DMS53 (cell line): ENCODE measurements at regions not wholly inside any gene's neighbourhood (a gene's known extent, or its start where the extent isn't known, plus 50 kb on each side); places are given as distances from the start of the nearest gene placed in this dataset.
"Not testable (repeated sequence)": the region's sequence is repeated elsewhere in the genome, so short reads cannot be mapped to it uniquely, and the experiment has no call there.

Experiments used
- DNase-seq: peaks from one replicate; lab custom pipeline; 2025; lab: John Stamatoyannopoulos, UW

GRCh38 chr16:22436823-22437652 is 62.6 kb upstream of the CDR2 start:
- peak; percentile 84 for DNase-seq

- not testable (repeated sequence) for DNase-seq
Measured at GRCh38 chr16:22436326-22436822, 62.0 kb upstream of the CDR2 start.

- DNase-seq: not testable (repeated sequence)
Measured at GRCh38 chr16:22431314-22431713, 56.9 kb upstream of the CDR2 start.

- DNase-seq: no peak
Measured at GRCh38 chr16:22428654-22429053, 54.2 kb upstream of the CDR2 start.

DNA sequence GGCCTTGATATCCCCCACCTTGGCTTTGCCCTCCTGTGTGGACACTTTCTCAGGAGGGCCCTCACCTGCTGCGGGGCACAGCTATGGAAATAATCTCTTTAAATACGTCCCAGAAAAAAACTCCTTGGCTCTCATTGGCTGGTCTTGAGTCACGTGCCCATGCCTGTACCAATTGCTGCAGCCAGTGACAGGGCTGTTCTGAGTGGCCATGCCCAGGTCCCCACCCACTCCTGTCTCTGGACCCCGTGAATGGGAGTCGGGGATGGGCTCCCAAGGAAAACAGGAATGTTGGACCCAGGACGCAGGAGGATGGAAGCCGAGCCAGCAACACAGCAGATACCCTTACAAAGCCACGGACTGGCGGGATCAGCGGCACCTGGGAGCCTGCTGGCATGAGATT is 53.1 kb upstream of the CDR2 start:
- DNase-seq: no peak

DNA sequence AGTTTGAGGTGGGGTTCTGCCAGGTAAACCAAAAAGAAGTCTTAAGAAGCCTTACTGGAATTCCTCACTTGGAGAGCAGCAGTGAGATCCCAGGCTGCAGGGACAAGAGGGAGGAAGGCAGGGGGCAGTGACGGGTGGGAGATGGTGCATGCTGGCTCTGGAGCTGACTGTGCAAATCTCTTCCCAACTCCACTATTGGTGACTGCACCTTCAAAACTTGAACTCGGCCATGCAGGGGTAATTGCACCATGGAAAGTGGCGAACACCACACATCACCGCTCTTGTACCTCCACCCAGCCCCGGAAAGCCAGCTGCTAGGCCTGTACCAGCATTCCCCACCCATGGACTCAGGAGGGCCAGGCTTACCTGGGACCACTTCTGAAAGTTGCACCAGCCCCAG is 51.4 kb upstream of the CDR2 start:
- no peak for DNase-seq

DNA sequence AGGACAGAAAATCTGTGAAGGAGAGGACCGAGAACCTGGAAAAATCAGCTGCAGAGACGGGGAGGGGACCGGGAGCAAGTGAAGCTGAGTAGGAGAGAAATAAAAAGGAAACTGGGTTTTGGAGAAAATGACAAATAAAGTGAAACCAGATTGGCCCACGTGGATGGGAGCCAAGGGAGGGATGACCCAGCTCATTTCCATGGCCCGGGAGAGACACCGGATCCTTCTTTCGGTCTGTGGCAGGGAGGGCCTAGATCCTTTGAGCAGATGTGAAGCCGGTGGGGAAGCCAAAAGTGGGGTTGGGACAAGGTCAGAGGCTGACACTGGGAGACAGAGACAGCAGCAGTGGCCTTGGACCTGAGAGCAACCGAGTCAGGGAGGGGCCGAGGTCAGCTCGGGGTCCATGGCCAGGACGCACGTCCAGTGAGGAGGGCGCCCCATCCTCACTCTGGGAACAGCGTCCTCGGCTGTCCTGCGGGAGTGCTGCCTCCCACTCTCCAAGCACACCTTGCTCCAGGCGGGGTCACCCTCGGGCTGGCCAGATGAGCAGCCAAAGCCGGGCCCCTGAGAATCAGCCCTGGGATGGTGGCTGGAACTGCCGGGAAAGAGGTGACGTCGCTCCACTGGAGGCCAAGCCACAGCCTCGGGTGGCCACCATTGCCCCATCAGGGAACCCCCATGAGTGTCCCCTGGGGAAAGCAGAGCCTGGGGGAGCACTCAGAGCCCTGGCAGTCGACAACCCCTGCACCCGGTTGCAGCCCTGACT is 50.8 kb upstream of the CDR2 start:
- no peak for DNase-seq

GRCh38 chr16:22424161-22424937 is 49.9 kb upstream of the CDR2 start:
- DNase-seq: no peak
